Tibial nerve (tissue), 4 donors: ENCODE measurements at regions not wholly inside any gene's neighbourhood (a gene's known extent, or its start where the extent isn't known, plus 50 kb on each side); places are given as distances from the start of the nearest gene placed in this dataset.

Source experiments
- EP300 ChIP-seq, 2 donors: sonication (generic); formaldehyde crosslinking; IDR thresholded peaks; one replicate each; pipeline ENCODE4 v1.6.1; 2017; ENCODE audit warnings: antibody characterized with exemption in 2 of 2, mild to moderate bottlenecking in 1 of 2
- POLR2A ChIP-seq, 2 donors: fragments of 450-650 bp; IDR thresholded peaks; one replicate each; pipeline ENCODE4 v1.6.1; 2017; ENCODE audit warnings: antibody characterized with exemption in 2 of 2, mild to moderate bottlenecking in 2 of 2, moderate library complexity in 2 of 2
- TF ChIP-seq, protein P1 (sequence below), 5 experiments: fragments of 200-600 bp in 3 of 5; fragments of 450-650 bp in 2 of 5; sonication (generic) in 3 of 5; IDR thresholded peaks; one replicate each; pipeline ENCODE4 v1.5.1; 2016 to 2019; ENCODE audit warnings: antibody characterized with exemption in 5 of 5, mild to moderate bottlenecking in 3 of 5, moderate library complexity in 2 of 5

DNA sequence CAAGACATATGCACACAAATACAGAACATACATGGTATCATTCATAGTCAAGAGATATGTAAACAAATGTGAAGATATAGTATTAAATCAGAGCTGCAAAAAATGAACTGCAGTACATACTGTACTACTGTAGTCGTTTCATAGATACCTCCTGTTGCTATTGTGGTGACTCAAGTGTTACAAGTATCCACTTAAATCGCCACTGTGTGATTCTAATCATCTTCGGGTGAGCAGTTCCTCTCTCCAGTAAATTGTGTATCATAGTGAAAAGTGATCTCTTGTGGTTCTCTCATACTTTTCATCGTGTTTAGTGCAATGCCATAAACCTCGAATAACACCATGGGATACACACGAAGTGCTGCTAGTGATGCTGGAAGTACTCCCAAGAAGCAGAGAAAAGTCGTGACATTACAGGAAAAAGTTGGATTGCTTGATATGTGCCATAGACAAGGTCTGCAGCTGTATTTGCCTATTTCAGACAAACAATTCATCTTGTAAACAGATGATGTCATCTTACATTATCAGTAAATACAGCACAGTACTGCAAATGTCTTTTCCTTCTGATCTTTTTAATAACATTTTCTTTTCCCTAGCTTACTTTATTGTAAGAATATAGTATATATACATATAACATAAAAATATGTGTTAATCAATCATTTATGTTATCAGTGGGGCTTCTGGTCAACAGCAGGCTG lies 222.2 kb downstream of the BCL11A start:
- TF ChIP-seq POLR2A (IDR thresholded peaks at IDR 0.05) = no peak
- TF ChIP-seq, protein P1, sequence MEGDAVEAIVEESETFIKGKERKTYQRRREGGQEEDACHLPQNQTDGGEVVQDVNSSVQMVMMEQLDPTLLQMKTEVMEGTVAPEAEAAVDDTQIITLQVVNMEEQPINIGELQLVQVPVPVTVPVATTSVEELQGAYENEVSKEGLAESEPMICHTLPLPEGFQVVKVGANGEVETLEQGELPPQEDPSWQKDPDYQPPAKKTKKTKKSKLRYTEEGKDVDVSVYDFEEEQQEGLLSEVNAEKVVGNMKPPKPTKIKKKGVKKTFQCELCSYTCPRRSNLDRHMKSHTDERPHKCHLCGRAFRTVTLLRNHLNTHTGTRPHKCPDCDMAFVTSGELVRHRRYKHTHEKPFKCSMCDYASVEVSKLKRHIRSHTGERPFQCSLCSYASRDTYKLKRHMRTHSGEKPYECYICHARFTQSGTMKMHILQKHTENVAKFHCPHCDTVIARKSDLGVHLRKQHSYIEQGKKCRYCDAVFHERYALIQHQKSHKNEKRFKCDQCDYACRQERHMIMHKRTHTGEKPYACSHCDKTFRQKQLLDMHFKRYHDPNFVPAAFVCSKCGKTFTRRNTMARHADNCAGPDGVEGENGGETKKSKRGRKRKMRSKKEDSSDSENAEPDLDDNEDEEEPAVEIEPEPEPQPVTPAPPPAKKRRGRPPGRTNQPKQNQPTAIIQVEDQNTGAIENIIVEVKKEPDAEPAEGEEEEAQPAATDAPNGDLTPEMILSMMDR (IDR thresholded peaks at IDR 0.05) = no peak
- TF ChIP-seq EP300 (IDR thresholded peaks at IDR 0.05) = no peak
